GM19025 (cell line): ENCODE measurements at regions not wholly inside any gene's neighbourhood (a gene's known extent, or its start where the extent isn't known, plus 50 kb on each side); places are given as distances from the start of the nearest gene placed in this dataset.
"Not testable (repeated sequence)": the region's sequence is repeated elsewhere in the genome, so short reads cannot be mapped to it uniquely, and the experiment has no call there.

ENCODE experiments used
- ATAC-seq: cut with Tn5 transposase; IDR thresholded peaks from one replicate; pipeline ENCODE4 v1.9.1; 2021; ENCODE audit warnings: mild to moderate bottlenecking, low read depth, moderate library complexity; ENCODE audit not compliant: unreplicated experiment

DNA sequence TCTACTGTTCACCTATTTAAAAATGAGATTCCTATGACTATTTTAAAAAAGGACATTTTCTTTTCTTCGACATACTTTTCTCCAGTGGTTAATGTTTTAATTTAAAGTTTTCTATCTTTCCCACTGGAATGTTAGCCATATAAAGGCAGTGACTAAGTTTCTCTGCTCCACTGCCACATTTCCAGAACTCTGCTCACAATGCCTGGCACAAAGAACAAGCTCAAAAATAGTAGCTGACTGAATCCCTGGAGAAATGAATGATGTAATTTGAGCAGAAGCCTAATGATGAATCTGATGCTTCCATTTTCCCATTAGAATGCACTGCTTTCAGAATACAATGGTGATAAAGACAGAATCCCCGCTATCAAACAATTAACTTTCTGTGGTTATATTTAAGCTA lies 817.8 kb downstream of the MTRR start:
- ATAC-seq: no peak

DNA sequence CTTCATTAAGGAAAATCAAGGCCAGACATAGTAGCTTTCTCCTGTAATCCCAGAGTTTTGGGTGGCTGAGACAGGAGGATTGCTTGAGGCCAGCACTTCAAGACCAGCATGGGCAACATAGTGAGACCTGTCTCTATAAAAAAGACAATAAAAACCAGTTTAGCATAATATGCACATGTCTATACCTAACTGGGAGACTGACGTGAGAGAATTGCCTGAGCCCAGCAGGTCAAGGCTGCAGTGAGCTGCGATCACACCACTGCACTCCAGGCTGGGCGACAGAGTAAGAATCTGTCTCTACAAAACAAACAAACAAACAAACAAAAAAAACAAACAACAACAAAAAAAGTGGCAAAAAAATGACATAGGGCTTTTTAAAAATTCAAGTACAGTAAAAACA lies 820.8 kb downstream of the MTRR start:
- no peak for ATAC-seq

DNA sequence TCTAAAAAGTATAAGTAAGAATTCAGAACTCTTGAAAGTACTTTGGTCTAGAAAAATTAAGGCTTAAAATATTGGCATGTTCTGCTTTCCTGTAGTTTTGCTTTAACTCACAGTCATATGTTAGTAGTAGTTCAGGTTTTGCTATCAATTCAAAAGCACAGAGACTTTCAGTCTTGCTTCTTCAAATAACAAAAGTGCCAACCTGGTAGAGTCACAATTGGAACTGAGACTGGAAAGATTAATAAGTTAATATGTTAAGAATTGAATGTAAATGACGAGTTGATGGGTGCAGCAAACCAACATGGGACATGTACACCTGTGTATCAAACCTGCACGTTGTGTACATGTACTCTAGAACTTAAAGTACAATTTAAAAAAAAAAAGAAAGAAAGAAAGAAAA lies 822.3 kb downstream of the MTRR start:
- ATAC-seq: no peak

DNA sequence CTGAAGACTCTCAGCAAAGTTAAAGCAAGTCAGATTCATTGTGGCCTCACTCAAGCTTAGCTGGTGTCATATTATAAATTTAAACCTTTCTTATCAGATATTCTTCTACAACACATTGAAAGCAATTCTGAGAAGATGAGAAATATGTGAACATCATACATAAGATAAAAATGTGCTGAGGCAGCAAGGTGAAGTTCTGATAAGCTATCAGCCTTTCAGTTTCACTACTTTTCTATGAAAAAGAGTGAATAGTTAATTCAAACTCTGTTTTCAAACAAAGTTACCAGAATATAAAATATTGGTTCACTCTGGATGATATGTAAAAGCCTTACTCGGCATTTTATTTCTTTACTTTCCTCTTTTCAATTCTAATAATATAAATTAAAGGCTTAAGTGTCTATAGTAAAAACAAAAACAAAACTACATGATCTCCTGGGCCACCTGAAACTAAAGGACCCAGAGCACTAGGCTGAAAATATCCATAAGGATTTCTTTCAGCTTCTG lies 824.4 kb downstream of the MTRR start:
- no peak for ATAC-seq

DNA sequence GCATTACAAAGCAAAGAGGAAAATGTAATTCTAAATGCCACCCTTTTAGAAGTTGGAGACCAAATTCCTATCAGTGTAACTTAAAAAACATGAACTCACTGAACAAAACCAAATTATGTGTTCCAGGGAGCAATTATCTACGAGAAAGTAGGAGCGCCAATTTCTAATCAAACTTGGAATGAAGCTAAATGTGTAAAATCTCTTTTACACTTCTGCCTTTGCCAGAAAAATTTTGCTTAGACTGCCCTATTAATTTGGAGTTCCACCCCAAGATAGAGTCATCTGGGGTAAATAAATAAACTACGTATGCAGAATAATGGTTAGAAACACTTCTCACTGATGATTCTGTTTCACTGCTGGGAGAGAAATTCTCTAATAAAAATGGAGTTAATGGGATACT lies 825.6 kb downstream of the MTRR start:
- ATAC-seq: no peak

DNA sequence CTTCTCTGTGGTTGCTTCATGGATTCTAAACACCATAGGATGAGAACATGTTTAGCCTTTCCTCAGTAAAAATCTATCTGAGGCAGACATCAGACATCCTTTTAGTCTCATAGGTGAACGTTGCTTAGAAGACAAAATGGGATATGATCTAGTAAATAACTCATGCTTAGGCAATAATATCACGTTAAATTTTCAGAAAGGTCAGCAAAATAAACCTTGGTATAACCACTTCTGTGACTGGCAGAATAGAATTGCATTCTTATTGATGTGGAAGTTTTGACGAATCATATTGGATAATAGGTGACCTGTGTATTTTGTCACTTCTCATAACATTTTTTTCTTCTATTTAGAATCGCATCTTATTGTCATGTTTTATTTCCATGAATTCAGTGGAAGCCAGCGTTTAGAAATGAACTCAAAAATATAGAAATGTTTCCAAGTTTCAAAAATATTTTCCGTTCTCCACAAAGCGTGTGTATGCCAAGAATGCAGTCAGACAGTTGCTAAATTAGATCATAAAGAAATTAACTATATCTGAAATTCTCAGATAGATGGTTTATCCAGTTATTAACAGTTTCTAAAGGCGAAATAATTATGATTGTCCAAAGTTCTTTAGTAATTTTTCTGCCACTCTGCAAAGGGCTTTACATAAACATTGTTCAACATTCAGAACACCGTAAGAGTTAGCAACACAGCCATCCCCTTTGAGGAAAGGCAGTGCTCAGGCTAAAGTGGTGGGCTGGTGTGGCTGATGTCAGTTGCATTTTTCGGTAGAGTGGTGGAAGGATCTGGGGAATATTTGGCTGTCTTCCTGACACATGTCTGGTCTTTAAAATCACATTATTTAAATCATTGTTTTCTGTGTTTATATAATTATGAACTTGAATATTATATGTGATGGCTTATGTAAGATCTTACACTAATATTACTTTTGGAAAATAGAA lies 827.2 kb downstream of the MTRR start:
- no peak for ATAC-seq

DNA sequence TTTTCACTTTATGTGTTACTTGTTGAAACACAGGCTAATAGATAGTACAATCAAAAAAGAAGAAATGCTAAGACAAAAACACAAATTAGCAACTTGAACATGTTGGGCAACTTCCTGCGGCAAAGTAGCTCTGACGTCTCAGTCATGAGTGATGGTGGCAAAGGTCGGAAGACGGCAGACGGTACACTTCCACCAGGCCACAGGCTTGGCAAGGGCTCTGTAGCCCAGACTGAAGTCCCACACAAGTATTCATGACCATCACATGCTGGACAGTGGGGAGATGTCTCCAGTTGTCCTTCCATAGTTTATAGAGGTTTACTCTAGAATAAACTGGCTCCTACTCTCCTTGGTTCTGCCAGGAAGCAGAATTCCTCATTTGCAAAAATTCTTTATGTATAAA lies 831.3 kb downstream of the MTRR start:
- no peak for ATAC-seq

DNA sequence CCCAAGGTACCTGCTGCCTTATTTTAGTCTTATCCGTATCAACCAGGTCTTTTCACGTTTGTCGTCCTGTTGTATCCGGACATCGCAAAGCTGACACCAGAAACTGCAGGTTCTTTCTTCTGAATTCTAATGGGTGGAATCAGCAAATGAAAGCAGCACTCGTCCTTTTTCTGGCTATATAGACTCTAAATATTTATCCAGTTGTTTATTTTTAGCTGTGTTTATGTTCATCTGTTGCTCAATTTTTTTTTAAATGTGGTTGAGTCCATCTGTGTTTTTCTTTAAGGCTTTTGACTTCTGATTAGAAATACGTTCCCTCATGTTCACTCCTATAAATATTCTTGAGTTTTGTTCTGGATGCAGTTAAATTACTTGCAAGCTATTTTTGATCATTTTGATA lies 831.7 kb downstream of the MTRR start:
- no peak for ATAC-seq

DNA sequence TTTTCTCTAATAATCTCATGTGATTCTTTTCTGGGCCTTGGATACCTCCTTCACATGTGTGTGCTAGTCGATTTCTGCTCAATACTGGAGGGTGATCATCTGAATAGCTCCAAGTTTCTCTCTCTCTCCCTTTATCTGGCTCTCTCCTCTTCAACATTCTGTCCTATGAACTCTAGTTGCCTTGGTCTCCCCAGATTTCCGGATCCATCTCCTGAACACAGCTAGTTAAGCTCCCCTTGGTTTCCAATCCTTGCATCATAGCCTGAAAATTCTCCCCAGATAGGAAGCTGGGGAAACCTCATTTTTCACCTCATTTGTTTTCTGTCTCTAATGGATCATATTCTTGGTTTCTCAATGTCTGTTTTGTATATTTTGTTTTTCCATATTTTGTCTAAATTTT lies 832.3 kb downstream of the MTRR start:
- ATAC-seq: no peak

DNA sequence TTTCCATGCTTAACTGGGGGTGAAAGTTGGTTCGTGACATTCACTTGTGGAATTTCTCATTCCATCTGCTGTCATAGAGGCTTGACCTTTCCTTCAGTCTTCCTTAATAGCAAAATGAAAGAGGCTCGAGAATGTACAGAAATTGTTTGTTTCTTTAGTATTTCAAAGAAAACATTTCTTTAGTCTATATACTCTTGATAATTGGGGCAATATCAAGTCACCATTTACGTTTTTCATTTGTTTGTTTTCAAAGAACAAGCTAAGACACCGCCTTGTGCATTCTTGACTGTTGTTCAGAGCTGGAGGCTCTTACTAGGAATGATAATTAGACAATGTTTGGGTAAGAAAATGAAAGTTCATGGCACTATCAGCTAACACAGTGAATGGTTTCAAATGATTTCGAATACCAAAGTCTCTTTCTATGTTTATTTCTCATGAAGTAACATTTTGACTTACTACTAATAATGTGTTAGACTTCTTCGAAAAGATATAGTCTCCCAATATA lies 835.4 kb downstream of the SEMA5A start:
- no peak for ATAC-seq

DNA sequence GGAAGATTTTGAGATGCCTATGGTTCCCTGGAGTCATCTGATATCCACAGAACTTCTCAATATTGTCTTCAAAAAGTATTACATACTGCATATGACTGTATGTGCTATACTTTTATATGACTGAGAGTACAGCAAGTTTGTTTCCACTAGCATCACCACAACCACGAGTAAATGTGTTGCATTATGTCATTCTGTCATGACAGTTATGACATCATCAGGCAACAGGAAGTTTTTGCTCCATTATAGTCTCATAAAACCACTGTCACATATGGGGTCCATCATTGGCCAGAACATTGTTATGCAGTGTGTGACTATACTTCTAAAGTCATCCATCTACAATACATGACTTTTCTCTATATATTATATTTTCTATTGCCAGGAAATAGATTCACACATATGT lies 831.7 kb downstream of the SEMA5A start:
- ATAC-seq: no peak

DNA sequence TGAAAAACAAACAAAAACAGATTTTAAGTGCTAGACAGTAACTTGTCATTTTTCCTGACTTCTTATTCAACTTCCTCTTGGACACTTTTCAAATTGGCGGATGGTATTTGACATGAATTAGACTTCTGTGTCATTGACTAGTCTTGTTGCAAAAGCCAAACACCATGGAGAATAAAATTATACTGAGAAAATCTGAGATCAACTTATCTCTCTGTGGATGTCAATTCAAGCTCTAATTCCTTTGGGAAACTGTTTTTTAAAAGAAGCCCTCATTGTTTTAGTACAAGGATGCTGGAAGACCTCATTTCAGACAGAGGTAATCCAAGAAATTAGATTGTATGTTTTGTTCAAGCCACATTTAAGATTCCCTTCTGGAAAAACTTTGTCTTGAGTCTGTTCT lies 831.0 kb downstream of the SEMA5A start:
- ATAC-seq: no peak

DNA sequence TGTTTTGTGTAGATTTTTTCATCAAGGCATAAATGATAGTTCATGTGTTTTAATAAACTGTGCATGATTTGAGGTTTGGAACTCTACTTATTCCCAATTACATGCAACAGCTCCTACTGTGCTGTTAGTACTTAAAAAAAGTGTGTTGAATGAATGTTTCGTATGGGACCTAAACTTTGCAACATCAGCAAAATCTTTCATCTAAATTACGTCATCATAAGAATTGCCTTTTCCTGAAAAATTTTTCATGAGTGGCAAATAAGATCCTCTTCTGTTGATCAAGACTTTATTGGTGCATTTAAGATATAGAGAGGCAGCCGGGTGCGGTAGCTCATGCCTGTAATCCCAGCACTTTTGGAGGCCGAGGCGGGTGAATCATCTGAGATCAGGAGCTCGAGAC lies 826.1 kb downstream of the SEMA5A start:
- ATAC-seq: no peak

DNA sequence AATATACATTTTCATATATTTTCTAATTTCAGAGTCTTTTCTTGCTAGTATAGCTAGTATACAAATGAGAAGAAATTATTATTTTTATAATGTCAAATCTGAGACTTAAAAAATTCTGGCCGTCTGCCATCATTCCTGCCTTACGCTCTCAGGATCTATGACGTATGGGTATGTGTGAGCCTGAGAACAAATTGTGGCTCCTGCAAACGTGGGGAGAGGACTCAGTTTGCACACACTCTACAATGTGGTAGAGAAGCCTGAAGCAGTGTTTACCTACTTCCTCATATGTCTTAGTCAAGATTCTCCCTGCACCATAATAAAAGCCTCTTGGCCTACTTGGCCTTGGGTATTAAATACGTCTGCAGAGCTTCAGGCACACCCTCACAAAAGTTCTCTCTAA lies 825.4 kb downstream of the SEMA5A start:
- ATAC-seq: no peak

DNA sequence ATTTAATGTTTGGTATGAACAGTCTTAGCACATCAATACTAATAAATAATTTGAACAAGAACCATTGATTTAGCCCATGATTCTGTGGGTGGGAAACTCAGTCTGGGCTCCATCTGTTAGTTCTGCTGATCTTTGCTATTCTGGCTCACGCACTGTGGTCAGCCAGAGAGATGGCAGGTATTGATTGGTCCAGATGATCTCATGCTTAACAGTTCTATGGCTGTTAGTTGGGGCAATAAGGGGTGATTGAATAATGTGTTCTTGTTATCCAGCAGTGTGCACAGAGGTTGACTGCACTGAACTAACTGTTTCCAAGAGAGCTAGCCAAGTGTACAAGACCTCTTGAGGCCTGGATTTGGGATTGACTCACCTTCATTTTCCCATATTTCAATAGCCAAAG lies 824.3 kb downstream of the SEMA5A start:
- ATAC-seq: no peak

DNA sequence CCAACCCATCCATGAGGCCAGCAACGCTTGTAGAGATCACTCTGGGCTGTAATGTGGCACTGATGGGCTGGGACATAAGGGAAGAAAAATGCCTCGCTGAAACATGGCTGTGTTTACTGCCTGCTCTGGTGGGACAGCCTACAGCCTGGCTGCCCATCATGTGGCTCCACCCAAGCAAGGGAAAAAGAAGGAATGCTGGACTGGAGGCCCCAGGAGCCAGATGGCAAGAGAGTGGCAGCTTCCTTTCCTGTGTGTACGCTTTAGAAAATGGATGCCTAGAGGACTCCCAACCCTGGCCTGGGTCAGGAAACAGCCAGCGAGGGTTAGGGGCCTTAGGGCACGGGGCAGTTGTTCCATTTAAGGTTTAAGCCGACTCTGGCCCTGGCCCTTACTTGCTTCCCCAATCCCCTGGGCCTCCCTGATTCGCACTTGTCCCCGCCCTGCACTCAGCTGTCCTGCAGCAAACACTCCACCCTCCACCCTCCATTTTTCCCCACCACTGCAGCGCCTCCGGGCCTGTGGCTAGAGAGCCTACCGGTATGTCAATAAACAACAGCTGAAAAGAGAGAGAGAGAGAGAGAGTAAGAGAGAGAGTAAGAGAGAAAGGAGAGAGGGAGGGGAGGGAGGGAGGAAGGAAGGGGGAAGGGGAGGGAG lies 819.4 kb downstream of the SEMA5A start:
- ATAC-seq: no peak

DNA sequence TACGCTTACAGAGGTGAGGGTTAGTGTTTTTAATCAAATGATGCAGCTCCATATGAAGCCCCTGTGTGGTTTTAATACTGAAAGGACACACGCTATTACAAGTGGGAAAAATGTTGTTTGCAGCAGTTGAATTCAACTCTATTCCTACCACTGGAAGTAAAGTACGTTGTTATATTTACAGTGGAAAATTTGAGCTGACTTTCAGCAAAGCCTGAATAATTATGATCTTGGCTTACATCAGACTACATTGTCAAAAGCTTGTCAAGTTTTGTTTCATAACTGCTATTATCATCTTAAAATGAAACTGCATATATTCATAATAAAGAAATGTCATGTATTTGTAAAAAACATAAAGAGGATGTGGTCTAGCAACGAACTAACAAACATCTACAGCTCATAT lies 818.5 kb downstream of the SEMA5A start:
- ATAC-seq: no peak

DNA sequence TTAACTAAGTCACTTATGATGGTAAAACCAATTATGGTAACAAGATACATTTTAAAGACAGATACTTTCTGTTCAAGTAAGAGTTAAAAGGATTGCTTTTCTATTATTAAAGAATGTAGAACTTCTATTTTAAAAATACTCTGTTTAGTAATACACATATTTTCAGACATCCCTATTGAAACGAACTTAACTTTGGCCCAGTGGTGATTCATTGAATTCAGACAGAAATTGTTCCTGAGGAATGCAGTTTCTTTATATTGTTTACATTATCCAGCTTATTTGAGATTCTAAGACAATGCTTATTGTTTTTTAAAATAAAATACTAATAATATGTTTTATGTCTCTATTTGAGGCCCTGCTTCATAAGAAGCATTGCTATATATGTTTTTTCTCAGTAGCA lies 816.4 kb downstream of the SEMA5A start:
- ATAC-seq: no peak

DNA sequence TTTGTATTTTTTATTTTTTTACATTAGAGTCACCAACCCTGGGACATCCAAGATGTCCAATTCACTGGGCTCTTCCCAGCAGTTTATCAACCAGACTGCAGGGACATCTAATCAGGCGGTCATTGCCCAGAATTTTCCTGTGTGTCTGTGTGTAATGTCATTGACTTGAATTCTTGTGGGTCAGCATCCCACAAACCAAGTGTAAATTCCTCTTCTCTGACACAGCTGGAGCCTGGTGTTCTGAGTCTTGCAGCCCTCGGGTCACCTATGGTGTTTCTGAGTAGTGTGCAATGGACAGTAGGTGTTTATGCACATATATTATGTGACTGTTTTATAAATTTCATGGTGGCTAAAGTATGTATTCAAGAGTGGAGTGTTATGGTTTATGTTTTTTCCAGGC lies 815.7 kb downstream of the SEMA5A start:
- ATAC-seq: no peak

DNA sequence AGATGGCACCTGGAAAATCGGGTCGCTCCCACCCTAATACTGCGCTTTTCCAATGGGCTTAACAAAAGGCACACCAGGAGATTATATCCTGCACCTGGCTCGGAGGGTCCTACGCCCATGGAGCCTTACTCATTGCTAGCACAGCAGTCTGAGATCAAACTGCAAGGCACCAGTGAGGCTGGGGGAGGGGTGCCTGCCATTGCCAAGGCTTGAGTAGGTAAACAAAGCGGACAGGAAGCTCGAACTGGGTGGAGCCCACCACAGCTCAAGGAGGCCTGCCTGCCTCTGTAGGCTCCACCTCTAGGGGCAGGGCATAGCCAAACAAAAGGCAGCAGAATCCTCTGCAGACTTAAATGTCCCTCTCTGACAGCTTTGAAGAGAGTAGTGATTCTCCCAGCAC lies 814.8 kb downstream of the SEMA5A start:
- not testable (repeated sequence) for ATAC-seq

DNA sequence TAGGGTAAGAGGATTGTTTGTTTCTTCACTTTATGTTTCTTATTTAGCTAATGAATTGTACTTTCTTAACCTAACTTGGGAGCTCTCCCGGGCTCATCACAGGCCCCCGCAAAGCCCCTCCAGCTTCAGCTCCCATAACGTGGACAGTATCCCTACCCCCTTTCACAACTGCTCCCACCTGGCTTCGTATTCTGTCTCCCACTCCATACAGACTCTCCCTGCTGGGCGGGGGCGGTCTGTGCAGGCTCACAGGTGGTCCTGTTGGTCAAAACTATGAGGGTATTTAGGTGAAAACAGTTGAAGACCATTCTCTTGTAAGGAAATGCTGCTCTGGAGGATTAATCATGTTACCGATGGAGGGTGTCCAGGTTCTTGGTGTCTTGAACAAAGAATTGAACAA lies 805.3 kb downstream of the SEMA5A start:
- no peak for ATAC-seq

DNA sequence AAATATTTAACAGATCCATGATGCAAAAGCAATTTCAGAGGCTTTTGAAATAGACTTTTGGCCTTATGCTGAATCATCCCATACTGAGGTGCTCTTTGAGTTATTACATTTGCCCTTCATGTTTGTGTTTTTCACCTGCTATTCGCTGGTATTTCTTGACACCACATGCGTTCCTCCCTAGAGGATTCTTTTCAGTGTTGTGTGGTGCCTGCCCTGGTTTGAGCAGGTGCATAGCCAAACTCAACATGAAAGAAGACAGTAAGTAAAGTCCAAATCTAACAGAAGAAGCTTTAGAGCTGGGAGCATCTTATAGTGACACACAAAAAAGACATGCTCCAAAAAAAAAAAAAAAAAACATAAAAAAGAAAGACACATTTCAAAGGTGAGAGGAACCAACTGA lies 796.3 kb downstream of the SEMA5A start:
- ATAC-seq: no peak
